GM23338 (cell line): ENCODE measurements at regions not wholly inside any gene's neighbourhood (a gene's known extent, or its start where the extent isn't known, plus 50 kb on each side); places are given as distances from the start of the nearest gene placed in this dataset.

ENCODE experiments used
- ATAC-seq: fragments of 200-7000 bp; cut with Tn5 transposase; 3 replicates; pipeline ENCODE4 v1.9.1; 2020
- DNase-seq: peaks from one replicate; pipeline ENCODE4 v3.0.0-alpha.2; 2015; ENCODE audit warnings: low spot score
- H2AFZ ChIP-seq: fragments of 200-600 bp; sonication (generic); 2 replicates; pipeline ENCODE4 v1.8.0; 2016; ENCODE audit warnings: antibody characterized with exemption, mild to moderate bottlenecking, moderate library complexity
- H3F3A ChIP-seq: fragments of 200-600 bp; sonication (generic); replicated peaks from 2 replicates; pipeline ENCODE4 v1.8.0; 2017; ENCODE audit warnings: antibody characterized with exemption, mixed run types, low read depth
- H3K27ac ChIP-seq: fragments of 200-600 bp; sonication (generic); 2 replicates; pipeline ENCODE4 v1.6.1; 2016; ENCODE audit warnings: low read depth
- H3K27me3 ChIP-seq: fragments of 200-600 bp; sonication (generic); 2 replicates; pipeline ENCODE4 v1.8.0; 2016; ENCODE audit warnings: mild to moderate bottlenecking, mixed run types, moderate library complexity; ENCODE audit not compliant: insufficient read depth
- H3K36me3 ChIP-seq: fragments of 200-600 bp; sonication (generic); 2 replicates; pipeline ENCODE4 v1.8.0; 2016; ENCODE audit warnings: mild to moderate bottlenecking; ENCODE audit not compliant: insufficient read depth
- H3K4me1 ChIP-seq: fragments of 200-600 bp; sonication (generic); 2 replicates; pipeline ENCODE4 v1.8.0; 2016; ENCODE audit warnings: mild to moderate bottlenecking, moderate library complexity; ENCODE audit not compliant: insufficient read depth
- H3K4me2 ChIP-seq: fragments of 200-600 bp; sonication (generic); 2 replicates; pipeline ENCODE4 v1.7.1; 2017; ENCODE audit warnings: mixed run types
- H3K4me3 ChIP-seq: fragments of 200-600 bp; sonication (generic); 2 replicates; pipeline ENCODE4 v1.6.1; 2016; ENCODE audit warnings: mixed run types
- H3K79me2 ChIP-seq: fragments of 200-600 bp; sonication (generic); replicated peaks from 2 replicates; pipeline ENCODE4 v1.8.0; 2017; ENCODE audit warnings: mild to moderate bottlenecking; ENCODE audit not compliant: insufficient read depth
- H3K9me2 ChIP-seq: fragments of 200-600 bp; sonication (generic); 2 replicates; pipeline ENCODE4 v1.8.0; 2017; ENCODE audit not compliant: insufficient read depth
- H4K20me1 ChIP-seq: fragments of 200-600 bp; sonication (generic); replicated peaks from 2 replicates; pipeline ENCODE4 v1.8.0; 2017; ENCODE audit warnings: mild to moderate bottlenecking; ENCODE audit not compliant: insufficient read depth
- H3K27ac Mint-ChIP-seq: 2 replicates; pipeline ENCODE4 v1.8.0; 2020; ENCODE audit warnings: inconsistent platforms, mild to moderate bottlenecking, moderate library complexity, mixed read lengths
- H3K27me3 Mint-ChIP-seq: 3 replicates; pipeline ENCODE4 v1.8.0; 2022; ENCODE audit warnings: low read depth, mild to moderate bottlenecking, moderate library complexity, mixed read lengths, inconsistent platforms; ENCODE audit not compliant: insufficient read depth, poor library complexity
- H3K36me3 Mint-ChIP-seq: 3 replicates; pipeline ENCODE4 v1.8.0; 2021; ENCODE audit warnings: low read depth, mild to moderate bottlenecking, inconsistent platforms, moderate library complexity, mixed read lengths
- H3K4me1 Mint-ChIP-seq: 3 replicates; pipeline ENCODE4 v1.8.0; 2020; ENCODE audit warnings: mild to moderate bottlenecking, inconsistent platforms, mixed read lengths
- H3K4me3 Mint-ChIP-seq: 3 replicates; pipeline ENCODE4 v1.8.0; 2021; ENCODE audit warnings: moderate library complexity, mild to moderate bottlenecking, inconsistent platforms, mixed read lengths
- H3K9me3 Mint-ChIP-seq: 3 replicates; pipeline ENCODE4 v1.8.0; 2020; ENCODE audit warnings: moderate library complexity, mild to moderate bottlenecking, inconsistent platforms, mixed read lengths
- CREB1 ChIP-seq: fragments of 250-450 bp; sonication (Bioruptor Pico); IDR thresholded peaks from 2 replicates; pipeline ENCODE4 v1.5.0; 2020; ENCODE audit warnings: low read depth, mild to moderate bottlenecking, moderate library complexity
- CTCF ChIP-seq, 2 experiments: fragments of 200-600 bp in 1 of 2; sonication (generic) in 1 of 2; conservative IDR thresholded peaks; 2 replicates each; pipeline versions ENCODE4 v1.5.1 to v1.6.1; 2016 to 2017; ENCODE audit warnings: antibody characterized with exemption in 2 of 2, low read depth in 2 of 2, mild to moderate bottlenecking in 2 of 2, moderate library complexity in 1 of 2
- ETS1 ChIP-seq: IDR thresholded peaks from 2 replicates; pipeline ENCODE4 v1.6.1; 2016; ENCODE audit warnings: antibody characterized with exemption
- EZH2 ChIP-seq: fragments of 200-600 bp; sonication (generic); IDR thresholded peaks from one replicate; pipeline ENCODE4 v1.8.0; 2017; ENCODE audit warnings: antibody characterized with exemption, mild to moderate bottlenecking, low read depth; ENCODE audit not compliant: unreplicated experiment
- JUNB ChIP-seq: IDR thresholded peaks from one replicate; pipeline ENCODE4 v1.6.1; 2016; ENCODE audit warnings: antibody characterized with exemption; ENCODE audit not compliant: unreplicated experiment
- NANOG ChIP-seq: IDR thresholded peaks from 2 replicates; pipeline ENCODE4 v1.6.1; 2016; ENCODE audit warnings: antibody characterized with exemption, borderline replicate concordance
- REST ChIP-seq: IDR thresholded peaks from one replicate; pipeline ENCODE4 v1.6.1; 2018; ENCODE audit warnings: antibody characterized with exemption; ENCODE audit not compliant: unreplicated experiment
- STAT1 ChIP-seq: IDR thresholded peaks from one replicate; pipeline ENCODE4 v1.6.1; 2016; ENCODE audit warnings: antibody characterized with exemption; ENCODE audit not compliant: unreplicated experiment
- ZNF114 ChIP-seq: fragments of 250-450 bp; sonication (Bioruptor Pico); IDR thresholded peaks from 2 replicates; pipeline ENCODE4 v1.5.0; 2020; ENCODE audit warnings: mild to moderate bottlenecking, moderate library complexity
- ZNF331 ChIP-seq: fragments of 250-450 bp; sonication (Bioruptor Pico); IDR thresholded peaks from 2 replicates; pipeline ENCODE4 v1.5.0; 2020; ENCODE audit warnings: low read depth, mild to moderate bottlenecking, moderate library complexity
- ZNF462 ChIP-seq: fragments of 250-450 bp; sonication (Bioruptor Pico); IDR thresholded peaks from 2 replicates; pipeline ENCODE4 v1.5.0; 2020; ENCODE audit warnings: mild to moderate bottlenecking, moderate library complexity

GRCh38 chr12:94834036-94834625, 169.4 kb downstream of the NDUFA12 start:
- peaks cover 28% of the 10 kb centered on the region for H3K4me1 Mint-ChIP-seq
- Histone ChIP-seq H4K20me1 (no peaks in the 10 kb centered on the region), H3F3A (no peaks in the 10 kb centered on the region), H2AFZ (no peak overlapping the region), H3K4me3 (no peak overlapping the region), H3K4me2 (no peak overlapping the region), H3K27me3 (no peaks in the 10 kb centered on the region), H3K36me3 (no peaks in the 10 kb centered on the region), H3K9me2 (0 out of 2 replicates have a peak, but pooled peaks cover 7% of the 10 kb centered on the region), H3K4me1 (peaks cover 18% of the 10 kb centered on the region), H3K79me2 (no peaks in the 10 kb centered on the region), H3K27ac (no peak overlapping the region)
- peaks cover 16% of the 10 kb centered on the region; the same call in 2 of the 3 replicates for H3K9me3 Mint-ChIP-seq
- no peak overlapping the region for H3K4me3 Mint-ChIP-seq
- no peaks in the 10 kb centered on the region for H3K27me3 Mint-ChIP-seq
- DNase-seq, result no peak
- H3K36me3 Mint-ChIP-seq, result peaks cover 3% of the 10 kb centered on the region; the same call in 1 of the 3 replicates
- no peak for ATAC-seq
- TF ChIP-seq JUNB (no peak), REST (no peak), CTCF (conservative IDR thresholded peaks at IDR 0.05; ENCODE audit: low read depth in 2 of 2) (no peak), ETS1 (no peak), NANOG (no peak), ZNF331 (CRISPR knock-in tag) (no peak), CREB1 (CRISPR knock-in tag) (no peak), ZNF462 (CRISPR knock-in tag) (no peak), STAT1 (no peak), EZH2 (no peak), ZNF114 (CRISPR knock-in tag) (no peak)
- no peak overlapping the region for H3K27ac Mint-ChIP-seq
